ENCODE measurements at regions not wholly inside any gene's neighbourhood (a gene's known extent, or its start where the extent isn't known, plus 50 kb on each side); places are given as distances from the start of the nearest gene placed in this dataset.

GRCh38 chr3:110758208-110758607 lies 313.4 kb upstream of the NECTIN3 start:
- no peaks in the 10 kb centered on the region for H3K27me3 ChIP-seq (ENCODE audit: insufficient read depth, poor library complexity, severe bottlenecking)
- no peak overlapping the region for H3K27ac ChIP-seq (replicated peaks)
- TF ChIP-seq GABPA (IDR thresholded peaks at IDR 0.05; ENCODE audit: low read depth) (no peak), CTCF (IDR thresholded peaks at IDR 0.05; ENCODE audit: insufficient read depth, low read length) (no peak), SPI1 (IDR thresholded peaks at IDR 0.05; ENCODE audit: borderline replicate concordance, low read depth) (no peak), POLR2AphosphoS5 (IDR thresholded peaks at IDR 0.05; ENCODE audit: low read depth) (no peak)
- TF ChIP-seq, protein P1, sequence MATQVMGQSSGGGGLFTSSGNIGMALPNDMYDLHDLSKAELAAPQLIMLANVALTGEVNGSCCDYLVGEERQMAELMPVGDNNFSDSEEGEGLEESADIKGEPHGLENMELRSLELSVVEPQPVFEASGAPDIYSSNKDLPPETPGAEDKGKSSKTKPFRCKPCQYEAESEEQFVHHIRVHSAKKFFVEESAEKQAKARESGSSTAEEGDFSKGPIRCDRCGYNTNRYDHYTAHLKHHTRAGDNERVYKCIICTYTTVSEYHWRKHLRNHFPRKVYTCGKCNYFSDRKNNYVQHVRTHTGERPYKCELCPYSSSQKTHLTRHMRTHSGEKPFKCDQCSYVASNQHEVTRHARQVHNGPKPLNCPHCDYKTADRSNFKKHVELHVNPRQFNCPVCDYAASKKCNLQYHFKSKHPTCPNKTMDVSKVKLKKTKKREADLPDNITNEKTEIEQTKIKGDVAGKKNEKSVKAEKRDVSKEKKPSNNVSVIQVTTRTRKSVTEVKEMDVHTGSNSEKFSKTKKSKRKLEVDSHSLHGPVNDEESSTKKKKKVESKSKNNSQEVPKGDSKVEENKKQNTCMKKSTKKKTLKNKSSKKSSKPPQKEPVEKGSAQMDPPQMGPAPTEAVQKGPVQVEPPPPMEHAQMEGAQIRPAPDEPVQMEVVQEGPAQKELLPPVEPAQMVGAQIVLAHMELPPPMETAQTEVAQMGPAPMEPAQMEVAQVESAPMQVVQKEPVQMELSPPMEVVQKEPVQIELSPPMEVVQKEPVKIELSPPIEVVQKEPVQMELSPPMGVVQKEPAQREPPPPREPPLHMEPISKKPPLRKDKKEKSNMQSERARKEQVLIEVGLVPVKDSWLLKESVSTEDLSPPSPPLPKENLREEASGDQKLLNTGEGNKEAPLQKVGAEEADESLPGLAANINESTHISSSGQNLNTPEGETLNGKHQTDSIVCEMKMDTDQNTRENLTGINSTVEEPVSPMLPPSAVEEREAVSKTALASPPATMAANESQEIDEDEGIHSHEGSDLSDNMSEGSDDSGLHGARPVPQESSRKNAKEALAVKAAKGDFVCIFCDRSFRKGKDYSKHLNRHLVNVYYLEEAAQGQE (IDR thresholded peaks at IDR 0.05; ENCODE audit: insufficient replicate concordance, low read depth): no peak
- no peak overlapping the region for H3K4me3 ChIP-seq (replicated peaks; ENCODE audit: insufficient read depth, low read length)
- DNase-seq (ENCODE audit: low read depth in 1 of 2, low spot score in 1 of 2): no peak

GRCh38 chr3:110767156-110767555 lies 304.5 kb upstream of the NECTIN3 start:
- no peaks in the 10 kb centered on the region for H3K27me3 ChIP-seq (ENCODE audit: insufficient read depth, poor library complexity, severe bottlenecking)
- no peak overlapping the region for H3K4me3 ChIP-seq (replicated peaks; ENCODE audit: insufficient read depth, low read length)

GRCh38 chr3:110767838-110768237 lies 303.8 kb upstream of the NECTIN3 start:
- Histone ChIP-seq H3K27ac (replicated peaks) (no peak overlapping the region), H3K27me3 (ENCODE audit: insufficient read depth, poor library complexity, severe bottlenecking) (no peaks in the 10 kb centered on the region), H3K4me3 (replicated peaks; ENCODE audit: insufficient read depth, low read length) (no peak overlapping the region)
- TF ChIP-seq GABPA (IDR thresholded peaks at IDR 0.05; ENCODE audit: low read depth): no peak
- TF ChIP-seq SPI1 (IDR thresholded peaks at IDR 0.05; ENCODE audit: borderline replicate concordance, low read depth): no peak
- TF ChIP-seq, protein P1 (IDR thresholded peaks at IDR 0.05; ENCODE audit: insufficient replicate concordance, low read depth): no peak
- no peak for TF ChIP-seq CTCF (IDR thresholded peaks at IDR 0.05; ENCODE audit: insufficient read depth, low read length)
- TF ChIP-seq POLR2AphosphoS5 (IDR thresholded peaks at IDR 0.05; ENCODE audit: low read depth): no peak
- DNase-seq (ENCODE audit: low read depth in 1 of 2, low spot score in 1 of 2): no peak

More at GRCh38 chr3:110767156-110767555, 304.5 kb upstream of the NECTIN3 start:
- H3K27ac ChIP-seq (replicated peaks): no peak overlapping the region
- TF ChIP-seq GABPA (IDR thresholded peaks at IDR 0.05; ENCODE audit: low read depth) (no peak), CTCF (IDR thresholded peaks at IDR 0.05; ENCODE audit: insufficient read depth, low read length) (no peak), SPI1 (IDR thresholded peaks at IDR 0.05; ENCODE audit: borderline replicate concordance, low read depth) (no peak), POLR2AphosphoS5 (IDR thresholded peaks at IDR 0.05; ENCODE audit: low read depth) (no peak)
- TF ChIP-seq, protein P1 (IDR thresholded peaks at IDR 0.05; ENCODE audit: insufficient replicate concordance, low read depth): no peak
- DNase-seq (ENCODE audit: low read depth in 1 of 2, low spot score in 1 of 2): no peak
